ENCODE measurements at regions not wholly inside any gene's neighbourhood (a gene's known extent, or its start where the extent isn't known, plus 50 kb on each side); places are given as distances from the start of the nearest gene placed in this dataset.

DNA sequence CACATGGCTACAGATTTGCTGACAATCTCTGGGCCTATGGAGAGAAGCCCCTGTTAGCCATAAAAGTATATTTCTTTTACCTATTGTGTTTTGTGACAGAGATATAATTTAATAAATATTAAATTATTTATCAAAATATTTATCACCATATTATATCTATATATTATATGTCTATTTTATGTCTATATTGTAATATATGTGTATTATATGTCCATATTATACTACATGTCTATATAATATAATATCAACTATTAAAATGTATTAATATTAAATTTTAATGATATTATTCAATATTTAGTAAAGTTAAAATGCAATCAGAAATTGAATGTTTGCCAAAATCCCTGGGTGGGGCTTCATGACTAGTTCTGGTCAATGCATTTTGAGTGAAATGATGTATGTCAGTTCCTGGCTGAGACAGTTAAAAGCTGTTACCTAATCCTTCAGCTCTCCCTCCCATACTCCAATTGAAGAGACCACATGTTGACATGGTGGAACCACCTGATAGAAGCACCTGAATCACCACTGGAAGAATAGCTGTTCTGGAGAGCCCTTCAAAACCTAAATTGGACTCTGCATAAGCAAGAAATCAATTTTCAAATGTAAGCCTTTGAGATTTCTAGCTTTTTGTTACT lies 357.3 kb upstream of the DDHD1 start:
- DNase-seq = no peak

DNA sequence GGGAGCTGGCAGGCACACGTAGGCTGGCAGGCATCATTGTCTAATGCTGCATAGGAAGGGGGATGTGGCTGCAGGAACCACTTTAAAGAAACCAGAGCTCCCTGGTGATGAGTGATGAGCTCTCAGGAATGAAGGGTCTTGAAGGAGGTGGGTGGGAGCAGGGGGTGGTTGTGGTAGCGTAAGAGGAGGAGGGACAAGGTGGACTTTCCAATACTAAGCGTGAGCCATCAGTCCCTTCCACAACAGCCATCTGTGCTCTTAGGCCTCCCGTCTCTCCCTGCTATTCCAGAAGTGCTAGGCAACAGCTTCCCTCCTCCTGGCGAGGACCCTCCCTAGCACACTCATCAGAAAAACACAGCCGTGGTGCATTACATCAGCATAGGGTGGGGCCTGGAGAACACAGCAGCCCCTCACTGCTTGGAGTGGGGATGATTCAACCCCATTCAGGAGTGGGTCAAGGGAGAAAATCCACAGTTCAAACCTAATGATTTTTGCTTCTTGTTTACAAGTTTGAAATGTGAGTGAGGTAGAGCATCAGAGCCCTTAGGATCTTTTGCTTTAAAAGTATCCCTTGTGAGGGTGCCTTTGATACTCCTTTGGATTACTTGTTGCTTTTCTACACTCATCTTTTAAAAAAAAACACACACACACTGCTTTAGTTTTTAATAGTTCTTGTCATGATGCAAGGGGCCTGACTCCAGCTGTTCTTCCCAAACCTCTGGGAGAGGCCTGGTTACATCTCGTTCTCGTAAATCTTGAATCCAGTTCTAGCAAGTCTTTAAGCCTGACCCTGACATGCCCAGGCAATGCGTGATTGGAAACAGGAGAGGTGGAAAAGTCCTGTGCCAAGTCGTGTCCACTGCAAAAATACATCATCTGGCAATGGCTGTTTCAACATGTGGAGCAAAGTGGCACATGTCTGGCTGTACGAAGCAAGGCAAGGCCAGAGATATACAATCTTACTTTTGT lies 356.4 kb upstream of the DDHD1 start:
- no peak for DNase-seq

DNA sequence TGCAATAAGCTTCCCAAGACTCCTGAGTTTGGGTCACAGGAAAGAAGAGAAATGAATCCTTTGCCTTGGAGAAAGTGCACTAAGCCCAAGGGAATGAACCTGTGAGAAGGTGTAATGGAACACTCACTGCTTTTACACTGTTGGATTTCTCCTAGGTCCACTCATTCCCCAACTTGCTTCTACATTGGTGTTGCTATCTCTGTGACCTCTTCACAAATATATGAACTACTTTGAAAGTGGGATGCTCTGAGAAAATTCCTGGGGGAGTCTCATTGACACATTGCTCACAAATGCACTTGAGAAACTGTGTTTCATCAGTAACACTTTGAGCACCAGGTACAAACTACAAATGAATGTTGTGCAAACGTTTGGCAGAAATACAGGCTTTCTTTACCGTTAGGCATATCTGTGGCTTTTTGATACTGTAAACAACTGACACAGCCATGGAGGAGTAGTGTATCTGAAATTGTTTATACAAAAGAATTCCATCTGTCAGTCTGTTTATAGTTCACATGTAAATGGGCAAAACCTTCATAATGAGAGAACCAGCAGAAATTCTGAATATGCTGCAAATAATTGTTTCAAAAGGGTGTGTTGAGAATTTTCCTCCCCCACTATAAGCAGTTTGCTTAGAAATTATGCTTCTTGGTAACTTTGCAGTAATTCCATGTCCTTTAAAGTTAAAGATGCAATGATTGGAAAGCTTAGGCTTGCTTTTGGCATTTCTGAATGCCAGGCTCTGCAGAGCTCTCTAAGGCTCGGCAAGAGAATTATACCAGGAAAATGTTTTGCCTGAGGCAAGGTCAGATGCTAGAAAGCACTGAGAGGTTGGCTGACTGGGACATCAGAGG lies 348.5 kb upstream of the DDHD1 start:
- no peak for DNase-seq

DNA sequence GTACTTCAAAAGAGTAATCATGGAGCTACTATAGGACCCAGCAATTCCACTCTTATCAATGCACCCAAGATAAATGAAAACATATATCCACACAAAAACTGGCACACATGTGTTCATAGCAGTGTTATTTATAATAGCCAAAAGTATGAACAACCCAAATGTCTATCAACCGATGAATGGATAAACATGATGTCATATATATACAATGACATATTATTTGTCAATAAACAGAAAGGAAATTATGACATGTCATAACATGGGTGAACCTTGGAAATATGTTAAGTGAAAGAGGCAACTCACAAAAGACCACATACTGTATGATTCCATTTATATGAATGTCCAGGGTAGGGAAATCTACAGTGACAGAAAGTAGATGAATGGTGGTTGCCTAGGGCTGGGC lies 347.1 kb upstream of the DDHD1 start:
- no peak for DNase-seq

DNA sequence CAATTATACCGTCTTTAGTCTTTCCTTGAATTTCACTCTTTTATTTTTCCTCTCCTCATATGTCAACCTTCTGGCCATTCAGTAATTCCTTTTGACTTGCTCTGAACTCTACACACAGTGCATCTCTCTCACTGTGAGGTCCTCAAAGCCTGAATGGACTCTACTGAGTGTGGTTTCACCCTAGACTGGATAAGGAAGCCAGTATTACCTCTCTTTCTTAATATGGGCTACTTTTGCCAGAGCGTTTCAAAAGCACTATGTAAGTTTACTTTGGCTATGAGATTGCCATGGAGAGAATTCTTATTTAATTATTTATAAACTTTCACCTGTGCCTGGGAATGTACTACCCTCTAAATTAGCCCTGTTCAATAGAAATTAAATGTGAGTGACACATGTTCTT lies 343.5 kb upstream of the DDHD1 start:
- DNase-seq = no peak

DNA sequence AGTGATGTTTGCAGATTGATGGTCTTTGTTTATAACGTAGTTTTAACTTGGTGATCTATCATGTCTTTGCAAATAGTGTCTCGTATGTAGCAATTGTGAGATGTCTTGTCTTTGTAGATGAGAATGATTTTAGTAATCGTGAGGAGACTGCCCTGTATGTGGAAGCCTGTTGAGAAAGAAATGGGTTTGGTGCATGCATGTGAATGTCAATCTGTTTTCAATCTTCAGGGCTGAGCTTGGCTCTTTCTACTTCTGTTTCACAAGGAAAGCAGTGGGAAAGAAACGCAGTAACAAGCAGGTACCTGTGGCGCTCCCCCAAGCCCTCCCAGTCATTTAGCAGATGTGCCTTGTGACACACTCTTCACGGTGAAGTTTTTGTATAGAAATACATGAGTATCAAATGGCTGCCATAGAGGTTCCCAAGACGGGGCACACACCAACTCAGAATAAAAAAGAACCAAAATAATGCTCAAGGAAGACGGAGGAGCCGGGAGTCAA lies 342.8 kb upstream of the DDHD1 start:
- DNase-seq = no peak

DNA sequence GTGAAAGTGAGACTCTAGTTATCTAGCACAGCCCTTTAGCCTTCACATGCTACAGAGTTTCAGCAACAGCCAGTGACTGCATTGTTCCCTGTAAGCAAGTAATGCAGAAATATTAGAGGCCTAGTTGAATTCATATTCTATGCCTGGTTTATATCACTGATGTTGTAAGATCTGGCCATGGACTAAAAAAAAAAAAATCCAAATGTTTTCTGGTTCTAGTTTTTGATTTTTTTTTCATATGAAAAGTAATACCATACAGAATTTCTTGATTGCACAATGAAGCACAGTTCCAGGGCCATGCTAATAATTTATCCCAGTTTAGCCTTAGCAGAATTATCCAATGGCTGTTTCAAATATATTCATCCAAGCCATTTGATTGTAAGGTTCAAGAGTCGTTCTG lies 341.5 kb upstream of the DDHD1 start:
- no peak for DNase-seq

DNA sequence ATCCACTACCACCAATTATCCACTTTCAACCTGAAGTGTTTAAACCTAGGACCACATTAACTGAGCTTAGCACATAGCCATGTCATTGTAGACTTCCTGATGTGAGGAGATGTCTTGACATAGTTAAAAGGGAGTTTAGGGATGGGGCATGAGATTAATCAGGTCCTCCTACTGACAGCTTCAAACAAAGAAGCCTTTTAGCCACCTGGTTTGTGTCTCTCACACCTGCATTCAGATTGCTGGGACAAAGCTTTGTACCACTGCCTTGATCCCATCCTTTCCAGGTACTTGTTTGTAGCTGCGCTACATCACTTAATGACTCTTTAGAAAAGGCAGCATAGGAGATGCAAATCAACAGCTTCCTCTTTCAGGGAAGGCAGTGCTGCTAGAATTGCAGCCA lies 340.7 kb upstream of the DDHD1 start:
- no peak for DNase-seq

DNA sequence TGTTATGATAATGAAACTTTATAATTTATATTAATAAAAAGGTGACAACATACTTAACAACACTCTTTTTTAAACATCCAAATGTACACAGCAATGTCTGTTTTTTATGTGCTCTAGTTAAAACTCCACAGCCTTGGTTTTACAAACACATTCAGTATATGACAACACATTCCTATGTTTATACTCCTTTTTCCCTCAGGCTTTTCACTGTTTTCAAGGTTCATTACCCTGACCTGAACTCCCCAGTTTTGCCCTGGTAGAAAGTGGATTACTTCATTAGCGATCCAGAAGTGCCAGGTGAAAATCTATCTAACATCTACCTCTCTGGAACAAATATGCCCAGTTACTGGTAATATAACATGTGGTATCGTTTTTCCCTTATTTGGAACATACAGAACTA lies 340.2 kb upstream of the DDHD1 start:
- no peak for DNase-seq

DNA sequence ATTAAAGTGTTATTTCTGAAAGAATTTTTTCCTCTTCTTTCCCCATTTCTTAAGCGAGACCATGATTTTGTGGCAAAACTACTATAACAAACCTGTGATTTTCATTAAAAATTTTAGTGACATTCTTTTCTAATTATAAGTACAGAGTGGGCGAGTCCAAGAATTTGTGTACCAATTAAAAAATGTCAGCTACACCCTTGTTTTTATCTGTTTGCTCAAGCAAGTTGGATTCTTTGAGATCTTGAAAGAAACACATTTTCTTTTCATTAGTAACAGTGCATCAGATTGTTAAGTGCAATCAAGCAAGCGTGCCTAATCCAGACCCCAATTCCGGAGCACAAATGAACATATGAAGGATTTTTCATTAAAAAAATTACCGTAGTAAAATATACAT lies 338.8 kb upstream of the DDHD1 start:
- no peak for DNase-seq

DNA sequence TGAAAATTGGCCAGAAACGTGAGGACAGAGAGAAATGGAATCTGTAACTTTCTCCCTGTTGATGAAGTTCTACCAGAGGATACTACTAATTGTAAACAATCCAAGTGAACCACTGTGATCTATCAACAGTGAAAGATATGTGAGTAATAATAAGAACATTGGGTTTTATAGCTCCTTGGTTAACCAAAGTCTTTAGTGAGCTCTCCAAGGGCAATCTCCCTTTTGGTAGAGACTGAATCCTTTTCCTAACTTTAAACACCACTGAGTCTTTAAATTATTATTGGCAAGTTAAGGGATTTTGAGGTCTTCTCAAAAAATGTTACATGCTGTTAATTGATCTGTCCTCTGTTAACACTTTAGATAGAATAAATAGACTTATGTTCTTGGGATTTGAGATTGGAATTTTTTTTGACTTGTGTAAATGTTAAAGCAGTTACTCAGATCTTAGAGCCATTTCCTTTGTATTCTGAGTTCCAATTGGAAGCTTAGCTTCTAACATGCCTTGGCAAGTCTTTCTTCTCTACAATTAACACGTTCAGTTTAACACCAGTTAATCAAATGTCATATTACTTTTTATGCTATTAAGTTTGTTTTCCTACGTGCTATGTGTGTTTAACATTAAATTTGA lies 338.2 kb upstream of the DDHD1 start:
- no peak for DNase-seq

DNA sequence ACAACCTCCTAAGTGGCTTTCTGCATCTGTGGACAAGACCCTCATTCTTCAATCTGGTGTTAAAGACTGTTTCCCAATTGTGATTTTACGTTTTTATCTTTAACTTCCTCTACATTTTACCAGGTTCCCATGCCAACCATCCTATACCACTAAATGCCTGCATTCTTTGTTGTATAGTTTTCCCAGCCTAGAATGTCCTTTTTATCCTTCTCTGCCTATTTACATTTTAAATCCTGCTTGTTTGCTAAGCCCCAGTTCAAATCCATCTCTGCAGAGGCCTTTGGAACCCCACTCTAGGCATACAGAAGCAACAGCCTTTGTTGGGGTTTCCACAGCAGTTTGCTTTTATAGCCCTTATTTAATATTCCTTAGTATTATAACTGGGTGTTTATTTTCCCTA lies 325.1 kb upstream of the DDHD1 start:
- no peak for DNase-seq

DNA sequence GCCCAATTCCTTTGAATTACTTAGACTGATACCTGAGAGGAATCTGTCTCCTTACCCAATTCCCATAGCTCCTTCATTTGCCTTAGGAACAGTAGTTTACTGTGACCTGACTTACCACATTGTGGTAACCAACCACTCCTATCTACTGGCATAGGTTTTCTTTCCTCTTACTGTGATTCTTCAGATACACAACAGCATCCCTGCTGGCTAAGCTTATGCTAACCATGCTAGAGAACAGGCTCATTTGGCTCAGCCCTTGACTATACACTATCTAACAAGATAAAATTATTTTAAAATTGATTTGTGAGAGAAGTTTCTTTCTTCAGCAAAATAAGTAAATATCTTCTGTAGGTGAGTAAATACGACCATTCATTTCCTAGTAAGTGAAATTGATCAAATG lies 320.4 kb upstream of the DDHD1 start:
- no peak for DNase-seq

DNA sequence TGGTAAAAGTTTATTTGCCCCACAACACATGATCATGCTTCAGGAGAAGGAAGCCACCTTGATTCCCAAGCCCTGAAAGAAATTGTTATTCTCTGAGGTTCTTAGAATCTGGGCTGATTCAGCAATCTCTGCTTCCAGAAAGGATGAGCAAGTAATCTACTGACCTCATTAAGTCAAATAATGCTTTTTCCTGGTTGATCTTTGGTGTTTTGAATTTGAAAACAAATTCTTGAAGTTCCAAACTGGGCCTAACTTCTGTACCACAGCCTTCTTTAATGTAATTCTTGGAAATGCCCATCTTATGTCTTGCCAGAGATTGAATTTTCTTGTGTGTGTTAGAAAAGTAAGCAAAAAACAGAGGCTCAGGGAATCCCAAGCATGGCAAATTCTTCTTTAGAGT lies 319.2 kb upstream of the DDHD1 start:
- no peak for DNase-seq

DNA sequence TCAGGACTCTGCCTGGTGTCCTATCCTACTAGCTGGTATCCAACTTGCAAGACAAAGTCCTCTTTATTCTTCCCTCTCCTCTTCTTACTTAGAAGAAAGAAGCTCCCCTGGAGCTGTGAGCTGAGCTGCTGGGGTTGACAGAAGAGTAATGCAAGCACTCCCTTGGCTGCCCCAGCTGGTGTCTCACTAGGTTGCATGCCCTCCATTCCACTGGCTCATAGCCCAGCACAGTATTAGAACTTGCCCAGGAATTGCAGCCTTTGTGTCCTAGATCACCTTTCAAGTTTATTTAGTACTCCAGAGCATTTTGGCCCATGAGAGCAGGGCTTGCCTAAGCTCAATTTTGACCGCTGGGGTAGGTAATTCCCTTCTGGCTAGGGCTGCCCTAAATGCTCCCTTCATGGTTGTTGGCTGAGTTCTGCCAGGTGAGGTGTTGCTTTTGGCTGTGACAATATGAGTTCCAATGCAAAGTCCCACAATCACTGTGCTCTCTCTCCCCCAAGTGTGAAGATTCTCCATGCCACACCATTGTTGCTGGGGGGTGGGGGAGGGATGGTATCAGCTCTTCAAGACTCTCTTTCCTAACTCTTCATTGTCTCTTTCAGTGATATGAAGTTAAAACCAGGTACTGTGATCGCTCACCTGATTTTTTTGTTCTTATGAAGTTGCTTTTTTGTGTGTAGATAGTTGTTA lies 317.4 kb upstream of the DDHD1 start:
- no peak for DNase-seq

DNA sequence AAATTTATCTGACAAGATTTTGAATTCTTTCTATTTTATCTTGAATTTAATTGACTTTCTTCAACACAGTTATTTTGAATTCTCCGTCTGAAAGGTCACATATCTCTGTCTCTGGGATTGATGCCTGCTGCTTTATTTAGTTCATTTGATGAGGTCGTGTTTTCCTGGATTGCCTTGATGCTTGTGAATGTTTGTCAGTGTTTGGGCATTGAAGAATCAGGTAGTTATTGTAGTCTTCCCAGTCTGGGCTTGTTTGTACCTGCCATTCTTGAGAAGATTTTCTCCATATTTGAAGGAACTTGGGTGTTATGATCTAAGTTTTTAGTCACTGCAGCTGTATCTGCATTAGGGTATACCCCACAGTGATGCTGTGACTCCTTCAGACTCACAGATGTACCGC lies 315.8 kb upstream of the DDHD1 start:
- no peak for DNase-seq

DNA sequence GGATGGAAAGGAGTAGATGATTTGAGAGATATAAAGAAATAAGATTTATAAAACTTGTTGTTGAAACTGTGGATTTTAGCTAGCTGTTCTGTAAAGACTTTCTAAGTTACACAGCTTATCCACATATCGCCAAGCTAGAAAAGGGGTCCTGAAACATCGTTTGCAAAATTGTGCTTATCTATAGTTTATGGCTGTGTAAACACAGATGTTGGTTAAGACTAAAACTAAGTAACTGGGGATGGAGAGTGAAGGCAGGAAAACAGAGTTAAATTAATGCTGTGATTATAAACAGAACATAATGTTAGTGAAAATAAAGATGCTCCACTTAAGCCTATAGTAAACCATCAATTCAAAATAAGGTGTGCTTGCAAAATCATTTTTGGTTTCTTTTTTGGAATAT lies 311.3 kb upstream of the DDHD1 start:
- DNase-seq = no peak

DNA sequence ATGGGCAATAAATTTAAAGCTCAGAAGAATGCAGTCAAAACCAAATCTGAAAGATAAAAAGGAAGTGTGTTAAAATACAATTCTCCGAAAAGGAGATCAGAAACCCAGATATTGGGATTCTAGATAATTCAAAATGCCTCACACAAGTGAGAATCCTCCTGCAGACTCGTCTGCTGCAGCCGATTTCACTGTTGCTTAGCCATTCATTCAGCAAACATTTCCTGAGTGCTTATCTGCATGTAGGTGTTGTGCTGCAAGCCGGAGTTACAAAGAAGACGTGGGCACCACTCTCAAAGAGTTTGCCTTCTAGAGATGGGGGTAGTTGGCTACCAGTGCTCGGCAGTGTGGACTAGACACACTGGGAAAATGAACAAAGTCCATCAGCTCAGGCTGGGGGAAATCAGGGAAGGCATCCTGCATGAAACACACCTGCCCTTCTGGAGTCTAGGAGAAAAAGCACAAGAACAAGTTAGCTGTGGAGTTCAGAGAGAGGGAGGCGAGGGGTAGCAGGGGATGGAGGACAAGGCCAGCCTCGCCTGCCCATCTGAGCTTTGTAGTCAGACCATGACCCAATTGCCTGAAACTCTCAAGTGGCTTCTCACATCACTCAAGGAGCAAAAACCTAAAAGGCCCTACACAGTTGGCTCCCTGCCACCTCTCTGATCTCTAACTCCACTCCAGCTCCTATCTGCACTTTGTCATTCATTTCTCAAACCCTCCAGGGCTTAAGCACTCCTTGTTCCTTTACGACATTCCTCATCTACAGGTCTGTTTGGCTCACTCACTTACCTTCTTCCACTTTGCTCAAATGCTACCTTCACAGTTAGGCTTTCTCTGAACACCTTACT lies 310.0 kb upstream of the DDHD1 start:
- DNase-seq = no peak

DNA sequence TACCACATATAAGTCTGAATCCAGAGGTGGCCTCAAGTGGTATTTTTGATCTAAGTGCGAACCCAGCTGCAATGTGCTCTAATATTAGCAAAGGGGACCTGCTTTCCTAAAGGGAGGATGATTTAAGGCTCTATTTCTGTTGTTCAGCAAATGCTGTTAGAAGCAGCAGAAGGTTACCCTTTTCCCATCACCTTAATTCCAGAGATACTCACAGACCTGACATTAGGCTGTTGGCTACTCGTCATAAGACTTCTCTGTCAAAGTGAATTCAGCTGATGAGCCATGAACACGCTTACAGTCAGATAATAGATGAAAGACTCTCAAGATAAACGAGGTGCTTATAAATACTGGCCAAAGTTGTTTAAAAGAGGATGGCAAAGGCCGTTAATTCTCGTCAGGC lies 308.7 kb upstream of the DDHD1 start:
- no peak for DNase-seq

DNA sequence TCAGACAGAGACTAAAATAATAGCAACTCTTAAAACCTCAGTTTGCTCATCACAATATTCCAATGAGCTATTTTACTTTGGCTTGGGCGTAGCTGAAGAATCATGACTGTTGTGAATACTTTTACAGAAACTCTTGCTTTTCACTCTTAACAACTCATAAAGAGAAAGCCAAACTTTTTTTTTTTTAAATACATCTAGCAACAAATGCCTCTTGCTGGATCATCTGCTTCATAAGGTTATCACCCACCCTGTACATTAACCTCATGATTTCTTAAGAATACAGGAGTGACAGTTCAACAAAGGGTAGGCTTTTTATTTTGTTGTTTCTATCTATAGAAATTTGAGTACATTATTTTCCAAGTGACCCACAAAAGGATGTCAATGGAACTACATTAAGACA lies 307.4 kb upstream of the DDHD1 start:
- DNase-seq = no peak

DNA sequence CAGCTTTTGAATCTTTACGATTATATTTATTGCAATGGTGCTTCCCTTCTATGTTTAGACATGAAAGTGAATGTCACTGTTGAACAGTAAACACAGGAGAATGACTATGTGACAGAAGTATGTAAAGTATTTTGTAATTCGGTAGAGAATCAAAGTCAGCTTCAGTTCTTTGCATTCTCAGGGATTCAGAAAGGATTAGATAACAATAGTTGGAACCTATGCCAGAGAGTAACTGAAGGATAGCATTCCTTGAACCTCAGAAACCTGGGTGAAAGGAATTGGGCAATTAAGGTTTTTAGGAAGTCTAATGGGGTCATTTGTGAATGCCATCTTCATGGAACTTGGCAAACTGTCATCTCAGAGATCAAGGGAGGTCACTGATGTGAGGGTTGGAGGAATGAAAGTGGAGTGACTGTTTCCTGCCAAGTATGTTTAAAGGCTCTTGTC lies 305.3 kb upstream of the DDHD1 start:
- DNase-seq = no peak

All from CD4-positive, alpha-beta T cell treated with Interleukin-4 for 4 hours (primary cell).